ENCODE measurements at regions not wholly inside any gene's neighbourhood (a gene's known extent, or its start where the extent isn't known, plus 50 kb on each side); places are given as distances from the start of the nearest gene placed in this dataset.

- no peak for TF ChIP-seq CTCF (conservative IDR thresholded peaks at IDR 0.05 in 1 of 2, IDR thresholded peaks at IDR 0.05 in 1 of 2; ENCODE audit: extremely low read depth in 1 of 2, insufficient read depth in 1 of 2, low read depth in 1 of 2, low read length in 2 of 2)
- no peak for TF ChIP-seq EZH2 (IDR thresholded peaks at IDR 0.05; ENCODE audit: borderline replicate concordance, low read length)
These were observed 53.3 kb upstream of the SOX1 start for GRCh38 chr13:112013665-112014064.

All from mammary epithelial cell (primary cell).